Lung (tissue), 11 donors: ENCODE measurements at regions not wholly inside any gene's neighbourhood (a gene's known extent, or its start where the extent isn't known, plus 50 kb on each side); places are given as distances from the start of the nearest gene placed in this dataset.

Source experiments
- ATAC-seq: fragments of 200-7000 bp; cut with Tn5 transposase; one replicate; pipeline ENCODE4 v1.9.1; 2020; ENCODE audit warnings: moderate number of reproducible peaks; ENCODE audit not compliant: insufficient read depth, low FRiP score
- DNase-seq, 3 donors: peaks; one replicate each; pipeline ENCODE4 v3.0.0-alpha.2; 2013 to 2017
- H3K27ac ChIP-seq, 2 donors: one replicate each; pipeline ENCODE4 v1.5.1; 2013; ENCODE audit warnings: mild to moderate bottlenecking in 2 of 2, moderate library complexity in 2 of 2, control low read depth in 1 of 2, inconsistent platforms in 1 of 2, low read depth in 1 of 2, low read length in 1 of 2
- H3K27me3 ChIP-seq, 3 donors: one replicate each; pipeline ENCODE4 v1.5.1; 2013; ENCODE audit warnings: low read length in 2 of 3; ENCODE audit not compliant: control insufficient read depth in 3 of 3, insufficient read depth in 3 of 3
- H3K36me3 ChIP-seq, 4 donors: one replicate each; pipeline ENCODE4 v1.5.1; 2013; ENCODE audit warnings: low read length in 4 of 4, mild to moderate bottlenecking in 1 of 4, moderate library complexity in 1 of 4; ENCODE audit not compliant: control insufficient read depth in 4 of 4, insufficient read depth in 4 of 4
- H3K4me1 ChIP-seq, 5 donors: one replicate each; pipeline ENCODE4 v1.5.1; 2013; ENCODE audit warnings: low read length in 5 of 5, mild to moderate bottlenecking in 2 of 5, moderate library complexity in 1 of 5; ENCODE audit not compliant: control insufficient read depth in 5 of 5, insufficient read depth in 5 of 5
- H3K4me3 ChIP-seq: one replicate; pipeline ENCODE4 v1.5.1; 2013; ENCODE audit warnings: mild to moderate bottlenecking, control low read depth, moderate library complexity
- H3K9ac ChIP-seq, 2 donors: one replicate each; pipeline ENCODE4 v1.5.1; 2013; ENCODE audit warnings: low read length in 2 of 2, control low read depth in 1 of 2; ENCODE audit not compliant: insufficient read depth in 1 of 2
- H3K9me3 ChIP-seq, 4 donors: one replicate each; pipeline ENCODE4 v1.5.1; 2013; ENCODE audit warnings: low read length in 3 of 4, mild to moderate bottlenecking in 1 of 4, moderate library complexity in 1 of 4; ENCODE audit not compliant: control insufficient read depth in 4 of 4, insufficient read depth in 3 of 4
- CTCF ChIP-seq: IDR thresholded peaks from 2 replicates; pipeline ENCODE4 v1.5.1; 2012; ENCODE audit warnings: mild to moderate bottlenecking; ENCODE audit errors: control extremely low read depth, extremely low read depth
- WGBS, 2 donors: extraction: QIAGEN DNeasy Blood & Tissue Kit; methylation state at CpG; one replicate each; pipeline ENCODE4 v1.1.7; 2013; 5-methylcytosine and 5-hydroxymethylcytosine counted together
- donor health status: control.
- donor health status: control.
- donor health status: Bipolar disorder and iron deficiency.
- donor health status: healthy.
- donor health status: DM: yes; HTN: yes; CAD: no.

DNA sequence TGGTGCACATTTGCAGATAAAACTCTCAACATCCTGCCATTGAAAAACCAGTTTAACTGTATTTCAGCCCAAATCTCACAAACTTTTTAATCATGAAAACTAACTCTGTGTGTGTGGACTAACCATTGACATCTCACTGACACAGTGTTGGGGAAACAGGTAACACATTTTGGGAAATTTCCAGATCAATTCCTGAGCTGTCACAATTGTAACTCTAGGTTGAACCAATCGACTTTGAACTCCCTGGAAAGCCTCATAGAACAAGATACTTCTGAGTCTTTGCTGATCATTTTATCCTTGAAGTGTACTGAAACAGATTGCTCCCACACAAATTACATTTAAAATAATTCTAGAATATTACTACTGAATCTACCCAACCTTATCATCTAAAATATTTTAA, 667.9 kb upstream of the NR2F2 start:
- no peak for TF ChIP-seq CTCF
- no peak for ATAC-seq
- H3K27ac ChIP-seq: no peak overlapping the region
- no peaks in the 10 kb centered on the region for H3K36me3 ChIP-seq
- H3K9ac ChIP-seq: no peak overlapping the region
- peaks cover 0 to 35% (median 16%) of the 10 kb centered on the region in 5 donors for H3K4me1 ChIP-seq
- H3K27me3 ChIP-seq: no peaks in the 10 kb centered on the region
- no peak for DNase-seq
- WGBS, 2 donors: 71 to 77% methylated on average over 1 of the region's 1 CpG
- no peak overlapping the region for H3K4me3 ChIP-seq
- no peaks in the 10 kb centered on the region for H3K9me3 ChIP-seq

GRCh38 chr15:95663156-95664100, 667.1 kb upstream of the NR2F2 start:
- peaks cover 0 to 42% (median 16%) of the 10 kb centered on the region in 5 donors for H3K4me1 ChIP-seq
- no peak for ATAC-seq
- TF ChIP-seq CTCF: no peak
- no peaks in the 10 kb centered on the region for H3K36me3 ChIP-seq
- H3K4me3 ChIP-seq: no peak overlapping the region
- H3K27me3 ChIP-seq: no peaks in the 10 kb centered on the region
- no peak overlapping the region for H3K27ac ChIP-seq
- WGBS, 2 donors: 81 to 86% methylated on average over 6 of the region's 6 CpGs
- H3K9ac ChIP-seq: no peak overlapping the region
- peak; percentile 32 to 71 (median 59) for DNase-seq
- no peaks in the 10 kb centered on the region for H3K9me3 ChIP-seq

GRCh38 chr15:95664450-95664849, 666.0 kb upstream of the NR2F2 start:
- Histone ChIP-seq H3K4me1 (peaks cover 0 to 46% (median 16%) of the 10 kb centered on the region in 5 donors), H3K4me3 (no peak overlapping the region), H3K9me3 (no peaks in the 10 kb centered on the region), H3K9ac (no peak overlapping the region), H3K27me3 (no peaks in the 10 kb centered on the region), H3K27ac (no peak overlapping the region), H3K36me3 (no peaks in the 10 kb centered on the region)
- ATAC-seq (no peak), DNase-seq (peak; percentile 47 to 73 (median 71))
- 70 to 92% methylated on average over 3 of the region's 3 CpGs for WGBS, 2 donors
- TF ChIP-seq CTCF: no peak
